ENCODE measurements at regions not wholly inside any gene's neighbourhood (a gene's known extent, or its start where the extent isn't known, plus 50 kb on each side); places are given as distances from the start of the nearest gene placed in this dataset.

DNA sequence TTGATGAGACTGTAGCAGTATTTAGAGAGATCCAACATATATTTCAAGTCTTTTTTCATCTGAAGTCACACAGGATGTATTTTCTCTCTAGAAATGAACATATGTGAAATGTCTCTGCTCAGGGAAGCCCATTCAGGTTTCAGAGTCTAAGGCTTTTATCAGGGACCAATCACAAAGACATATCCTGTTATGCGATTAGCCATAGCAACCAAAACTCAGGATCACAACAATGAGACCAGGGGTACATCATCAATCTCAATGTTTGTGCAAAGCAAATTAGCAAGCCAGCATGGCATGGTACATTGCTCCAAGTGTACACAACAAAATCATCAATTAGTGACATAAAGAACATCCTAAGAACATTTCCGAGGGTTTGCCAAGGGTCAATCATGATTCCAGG lies 99.2 kb upstream of the AMN1 start:
- H3K18ac ChIP-seq (ENCODE audit: extremely low read depth, low read length), result no peak overlapping the region
- no peaks in the 10 kb centered on the region for H3K36me3 ChIP-seq (ENCODE audit: control insufficient read depth in 2 of 4, insufficient read depth in 4 of 4, low read length in 3 of 4)
- H3K23ac ChIP-seq (ENCODE audit: insufficient read length), result peak overlapping the region; percentile 83
- ChIA-PET CTCF (ENCODE audit: partially characterized antibody) (no interaction called here), POLR2A (ENCODE audit: partially characterized antibody) (no interaction called here)
- H3K79me2 ChIP-seq (ENCODE audit: control insufficient read depth in 1 of 2, insufficient read depth in 2 of 2, low read length in 2 of 2), result no peaks in the 10 kb centered on the region
- no peak overlapping the region for H2BK20ac ChIP-seq (ENCODE audit: low read length)
- FAIRE-seq (no peak), DNase-seq (ENCODE audit: low read depth in 1 of 2, low spot score in 2 of 2) (no peak)
- H3K27me3 ChIP-seq (replicated peaks in 1 of 4; ENCODE audit: control insufficient read depth in 3 of 4, extremely low read depth in 1 of 4, insufficient read depth in 3 of 4, low read length in 3 of 4), result no peaks in the 10 kb centered on the region
- H3K27ac ChIP-seq (ENCODE audit: low read depth, low read length), result no peak overlapping the region
- no peak overlapping the region for H2BK15ac ChIP-seq (ENCODE audit: low read length)
- H2BK5ac ChIP-seq (ENCODE audit: low read depth, low read length), result no peak overlapping the region
- no peaks in the 10 kb centered on the region for H3K23me2 ChIP-seq (ENCODE audit: low read depth, low read length)
- no peak overlapping the region for H4K8ac ChIP-seq (ENCODE audit: extremely low read depth, insufficient read depth, low read length)
- no peak overlapping the region for H4K5ac ChIP-seq (ENCODE audit: insufficient read length, low read depth, low read length)
- no peak overlapping the region for H3K4me2 ChIP-seq (ENCODE audit: insufficient read depth in 1 of 2, low read depth in 2 of 2, low read length in 2 of 2)
- no peak overlapping the region for H3K9ac ChIP-seq (replicated peaks in 1 of 4; ENCODE audit: extremely low read depth in 1 of 4, low read depth in 3 of 4, low read length in 3 of 4)
- no peak overlapping the region for H3K56ac ChIP-seq (replicated peaks; ENCODE audit: insufficient read length, low read depth, low read length)
- no peak overlapping the region for H2BK12ac ChIP-seq (ENCODE audit: low read depth, low read length)
- H3K14ac ChIP-seq (ENCODE audit: insufficient read length), result no peak overlapping the region
- no peak overlapping the region for H2AK5ac ChIP-seq (ENCODE audit: low read depth, low read length)
- no peaks in the 10 kb centered on the region for H4K20me1 ChIP-seq (replicated peaks in 1 of 2; ENCODE audit: control insufficient read depth in 1 of 2, insufficient read depth in 2 of 2, low read length in 2 of 2)
- H3K9me3 ChIP-seq (ENCODE audit: insufficient read depth in 2 of 2, low read depth in 1 of 2, low read length in 1 of 2), result peaks cover 11 to 14% of the 10 kb centered on the region in 2 experiments; a peak in 3 of 4 replicates
- no peak overlapping the region for H3K4ac ChIP-seq (replicated peaks; ENCODE audit: insufficient read length, low read depth, low read length)
- no peaks in the 10 kb centered on the region for H3K4me1 ChIP-seq (replicated peaks in 1 of 4; ENCODE audit: control insufficient read depth in 3 of 4, insufficient read depth in 4 of 4, low read length in 3 of 4)
- H3K79me1 ChIP-seq (ENCODE audit: low read depth, low read length), result no peaks in the 10 kb centered on the region
- WGBS, 2 experiments (ENCODE audit: extremely low coverage in 1 of 2, insufficient coverage in 1 of 2, insufficient read length in 1 of 2, insufficient replicate concordance in 2 of 2, low coverage in 1 of 2, low lambda C conversion rate in 2 of 2, missing lambda C conversion rate in 1 of 2), result 96% methylated on average over 2 of the region's 2 CpGs; no CpG with 5 or more reads in 1 of the 2 experiments
- no peak overlapping the region for H3K4me3 ChIP-seq (ENCODE audit: extremely low read depth in 1 of 4, insufficient read depth in 2 of 4, low read depth in 3 of 4, low read length in 4 of 4)
- H4K91ac ChIP-seq (replicated peaks; ENCODE audit: insufficient read length, low read length), result no peak overlapping the region
- no peak for TF ChIP-seq GTF2F1 (IDR thresholded peaks at IDR 0.05; ENCODE audit: borderline replicate concordance, low read depth, low read length)
- no peak for TF ChIP-seq TCF12 (IDR thresholded peaks at IDR 0.05; ENCODE audit: low read depth, low read length)
- no peak for TF ChIP-seq POU5F1 (IDR thresholded peaks at IDR 0.05; ENCODE audit: low read depth, low read length)
- TF ChIP-seq ZNF274 (IDR thresholded peaks at IDR 0.05; ENCODE audit: borderline replicate concordance, extremely low read depth, low read length), result no peak
- TF ChIP-seq SP2 (IDR thresholded peaks at IDR 0.05; ENCODE audit: low read length), result no peak
- TF ChIP-seq YY1 (IDR thresholded peaks at IDR 0.05; ENCODE audit: low read depth, low read length), result no peak
- no peak for TF ChIP-seq RFX5 (IDR thresholded peaks at IDR 0.05; ENCODE audit: borderline replicate concordance, low read depth, low read length)
- no peak for TF ChIP-seq RBBP5 (IDR thresholded peaks at IDR 0.05; ENCODE audit: borderline replicate concordance, low read depth, low read length)
- no peak for TF ChIP-seq SIN3A (conservative IDR thresholded peaks at IDR 0.05 in 1 of 2, IDR thresholded peaks at IDR 0.05 in 1 of 2; ENCODE audit: low read depth in 1 of 2, low read length in 2 of 2)
- TF ChIP-seq POLR2AphosphoS5 (IDR thresholded peaks at IDR 0.05; ENCODE audit: low read depth, low read length), result no peak
- TF ChIP-seq EGR1 (IDR thresholded peaks at IDR 0.05; ENCODE audit: borderline replicate concordance, low read depth, low read length), result no peak
- no peak for TF ChIP-seq EZH2 (IDR thresholded peaks at IDR 0.05; ENCODE audit: low read depth, low read length, severe bottlenecking)
- no peak overlapping the region for H2AFZ ChIP-seq (ENCODE audit: low read length)
- H2BK120ac ChIP-seq (replicated peaks; ENCODE audit: low read depth, low read length), result no peak overlapping the region

Measured in H1 (cell line).